Parathyroid adenoma (tissue), 2 donors: ENCODE measurements at regions not wholly inside any gene's neighbourhood (a gene's known extent, or its start where the extent isn't known, plus 50 kb on each side); places are given as distances from the start of the nearest gene placed in this dataset.

Experiments used
- H2AFZ ChIP-seq: fragments of 300-600 bp; sonication (generic); one replicate; pipeline ENCODE4 v1.7.0; 2017; ENCODE audit warnings: antibody characterized with exemption, mild to moderate bottlenecking
- H3K27ac ChIP-seq: fragments of 300-600 bp; sonication (generic); one replicate; pipeline ENCODE4 v1.7.0; 2017
- H3K27me3 ChIP-seq: fragments of 300-600 bp; sonication (generic); one replicate; pipeline ENCODE4 v1.7.0; 2017; ENCODE audit warnings: low read length; ENCODE audit not compliant: control insufficient read depth, insufficient read depth
- H3K36me3 ChIP-seq: fragments of 300-600 bp; sonication (generic); one replicate; pipeline ENCODE4 v1.7.0; 2017; ENCODE audit warnings: low read length; ENCODE audit not compliant: control insufficient read depth, insufficient read depth
- H3K4me1 ChIP-seq: fragments of 300-600 bp; sonication (generic); one replicate; pipeline ENCODE4 v1.7.0; 2017; ENCODE audit warnings: control low read depth
- H3K4me2 ChIP-seq: fragments of 300-600 bp; sonication (generic); one replicate; pipeline ENCODE4 v1.7.0; 2017; ENCODE audit warnings: low read length
- H3K4me3 ChIP-seq: fragments of 300-600 bp; sonication (generic); one replicate; pipeline ENCODE4 v1.7.0; 2017; ENCODE audit warnings: low read depth, low read length
- H3K79me2 ChIP-seq: fragments of 300-600 bp; sonication (generic); one replicate; pipeline ENCODE4 v1.7.0; 2017; ENCODE audit warnings: control low read depth
- H3K9ac ChIP-seq: fragments of 300-600 bp; sonication (generic); one replicate; pipeline ENCODE4 v1.7.0; 2017; ENCODE audit warnings: mild to moderate bottlenecking
- H3K9me3 ChIP-seq: fragments of 300-600 bp; sonication (generic); one replicate; pipeline ENCODE4 v1.7.0; 2017; ENCODE audit warnings: low read length; ENCODE audit not compliant: control insufficient read depth
- CTCF ChIP-seq: fragments of 300-600 bp; sonication (generic); IDR thresholded peaks from one replicate; pipeline ENCODE4 v1.7.0; 2017; ENCODE audit warnings: antibody characterized with exemption, mild to moderate bottlenecking
- donor health status: primary hyperparathyroidism.

DNA sequence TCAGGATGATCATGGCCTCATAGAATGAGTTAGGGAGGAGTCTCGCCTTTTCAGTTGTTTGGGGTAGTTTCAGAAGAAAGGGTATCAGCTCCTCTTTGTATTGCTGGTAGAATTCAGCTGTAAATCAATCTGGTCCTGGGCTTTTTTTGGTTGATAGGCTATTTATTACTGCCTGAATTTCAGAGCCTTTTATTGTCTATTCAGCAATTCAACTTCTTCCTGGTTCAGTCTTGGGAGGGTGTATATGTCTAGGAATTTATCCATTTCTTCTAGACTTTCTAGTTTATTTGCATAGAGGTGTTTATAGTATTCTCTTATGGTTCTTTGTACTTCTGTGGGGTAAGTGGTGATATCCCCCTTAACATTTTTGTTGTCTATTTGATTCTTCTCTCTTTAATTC lies 1024.2 kb downstream of the DIPK2A start:
- no peaks in the 10 kb centered on the region for H3K4me1 ChIP-seq
- H3K9me3 ChIP-seq, result no peaks in the 10 kb centered on the region
- H3K4me3 ChIP-seq, result no peak overlapping the region
- no peaks in the 10 kb centered on the region for H3K79me2 ChIP-seq
- TF ChIP-seq CTCF, result no peak
- H3K9ac ChIP-seq, result no peak overlapping the region
- H3K4me2 ChIP-seq, result no peak overlapping the region
- H2AFZ ChIP-seq, result no peak overlapping the region
- no peaks in the 10 kb centered on the region for H3K36me3 ChIP-seq
- H3K27me3 ChIP-seq, result no peaks in the 10 kb centered on the region
- H3K27ac ChIP-seq, result no peak overlapping the region

- Histone ChIP-seq H2AFZ (no peak overlapping the region), H3K4me2 (no peak overlapping the region), H3K9ac (no peak overlapping the region), H3K9me3 (no peaks in the 10 kb centered on the region), H3K4me1 (no peaks in the 10 kb centered on the region), H3K27me3 (no peaks in the 10 kb centered on the region), H3K27ac (no peak overlapping the region), H3K36me3 (no peaks in the 10 kb centered on the region), H3K4me3 (no peak overlapping the region), H3K79me2 (no peaks in the 10 kb centered on the region)
- TF ChIP-seq CTCF, result no peak
Observed at GRCh38 chr3:145005427-145005826, 1033.8 kb downstream of the DIPK2A start.

DNA sequence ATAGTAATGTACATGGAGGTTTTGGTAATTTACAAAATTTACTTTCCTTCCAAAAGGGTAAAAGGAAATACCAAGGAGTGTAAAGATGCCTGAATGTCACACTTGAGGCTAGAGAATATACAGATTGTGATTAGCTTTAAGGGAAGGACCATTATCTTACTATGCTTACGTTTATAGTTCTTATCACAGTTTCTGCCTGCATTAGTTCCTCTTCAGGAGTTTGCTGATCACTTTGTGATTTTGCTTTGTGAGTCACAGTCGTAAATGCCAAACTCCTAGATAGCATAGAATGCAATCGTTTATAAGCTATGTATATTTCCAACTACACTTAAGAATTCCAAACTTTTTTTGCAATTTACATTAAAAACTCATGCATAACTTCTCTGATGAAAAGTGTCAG lies 1034.6 kb downstream of the DIPK2A start:
- Histone ChIP-seq H3K9me3 (no peaks in the 10 kb centered on the region), H3K4me3 (no peak overlapping the region), H2AFZ (no peak overlapping the region), H3K79me2 (no peaks in the 10 kb centered on the region), H3K36me3 (no peaks in the 10 kb centered on the region), H3K4me2 (no peak overlapping the region), H3K9ac (no peak overlapping the region), H3K27ac (no peak overlapping the region), H3K27me3 (no peaks in the 10 kb centered on the region), H3K4me1 (no peaks in the 10 kb centered on the region)
- TF ChIP-seq CTCF, result no peak

GRCh38 chr3:145013931-145014330 lies 1042.3 kb downstream of the DIPK2A start:
- Histone ChIP-seq H3K4me2 (no peak overlapping the region), H3K27ac (no peak overlapping the region), H3K36me3 (no peaks in the 10 kb centered on the region), H3K79me2 (no peaks in the 10 kb centered on the region), H3K27me3 (no peaks in the 10 kb centered on the region), H2AFZ (no peak overlapping the region), H3K9ac (no peak overlapping the region), H3K4me1 (no peaks in the 10 kb centered on the region), H3K4me3 (no peak overlapping the region), H3K9me3 (no peaks in the 10 kb centered on the region)
- TF ChIP-seq CTCF, result no peak

GRCh38 chr3:145015253-145015652 lies 1043.6 kb downstream of the DIPK2A start:
- no peak overlapping the region for H3K4me2 ChIP-seq
- H3K79me2 ChIP-seq, result no peaks in the 10 kb centered on the region
- H2AFZ ChIP-seq, result no peak overlapping the region
- no peaks in the 10 kb centered on the region for H3K36me3 ChIP-seq
- no peaks in the 10 kb centered on the region for H3K4me1 ChIP-seq
- H3K9me3 ChIP-seq, result no peaks in the 10 kb centered on the region
- TF ChIP-seq CTCF, result no peak
- no peak overlapping the region for H3K9ac ChIP-seq
- H3K4me3 ChIP-seq, result no peak overlapping the region
- H3K27me3 ChIP-seq, result no peaks in the 10 kb centered on the region
- H3K27ac ChIP-seq, result no peak overlapping the region
